ENCODE measurements at regions not wholly inside any gene's neighbourhood (a gene's known extent, or its start where the extent isn't known, plus 50 kb on each side); places are given as distances from the start of the nearest gene placed in this dataset.

- TF ChIP-seq CTCF (conservative IDR thresholded peaks at IDR 0.05 in 1 of 2, IDR thresholded peaks at IDR 0.05 in 1 of 2; ENCODE audit: low read depth in 1 of 2, low read length in 2 of 2): no peak
- no peak for TF ChIP-seq EZH2 (IDR thresholded peaks at IDR 0.05; ENCODE audit: low read length, missing control alignments)
Observed at GRCh38 chr3:35900079-35900478, 260.8 kb downstream of the ARPP21 start.
